Stimulated activated CD4-positive, alpha-beta T cell treated with anti-CD3 and anti-CD28 coated beads, Interleukin-4, amount 100 ng/mL, for 4 hours (primary cell): ENCODE measurements at regions not wholly inside any gene's neighbourhood (a gene's known extent, or its start where the extent isn't known, plus 50 kb on each side); places are given as distances from the start of the nearest gene placed in this dataset.
"Not testable (repeated sequence)": the region's sequence is repeated elsewhere in the genome, so short reads cannot be mapped to it uniquely, and the experiment has no call there.

Source experiments
- DNase-seq, 2 experiments: peaks; one replicate each; pipeline ENCODE4 v3.0.0-alpha.2; 2020

GRCh38 chr2:2731816-2732284 lies 400.8 kb upstream of the MYT1L start:
- no peak for DNase-seq

- no peak for DNase-seq
Measured at GRCh38 chr2:2731101-2731815, 400.2 kb upstream of the MYT1L start.

- no peak for DNase-seq
Measured at GRCh38 chr2:2730301-2730833, 399.3 kb upstream of the MYT1L start.

GRCh38 chr2:2729246-2729645 lies 398.2 kb upstream of the MYT1L start:
- DNase-seq = no peak

- DNase-seq = no peak
Measured at GRCh38 chr2:2728635-2729034, 397.6 kb upstream of the MYT1L start.

- DNase-seq = no peak
Measured at GRCh38 chr2:2727876-2728511, 396.9 kb upstream of the MYT1L start.

GRCh38 chr2:2726163-2726562 lies 395.1 kb upstream of the MYT1L start:
- DNase-seq = no peak

GRCh38 chr2:2723064-2723463 lies 392.0 kb upstream of the MYT1L start:
- no peak for DNase-seq

- no peak for DNase-seq
Measured at GRCh38 chr2:2721296-2721835, 390.3 kb upstream of the MYT1L start.

- not testable (repeated sequence) for DNase-seq
Measured at GRCh38 chr2:2720806-2721205, 389.7 kb upstream of the MYT1L start.

- no peak for DNase-seq
Measured at GRCh38 chr2:2720351-2720750, 389.3 kb upstream of the MYT1L start.

GRCh38 chr2:2719781-2720180 lies 388.7 kb upstream of the MYT1L start:
- no peak for DNase-seq

- no peak for DNase-seq
Measured at GRCh38 chr2:2719015-2719414, 387.9 kb upstream of the MYT1L start.

GRCh38 chr2:2717406-2717805 lies 386.3 kb upstream of the MYT1L start:
- no peak for DNase-seq

GRCh38 chr2:2716771-2717170 lies 385.7 kb upstream of the MYT1L start:
- DNase-seq = no peak

- no peak for DNase-seq
Measured at GRCh38 chr2:2715036-2715818, 384.2 kb upstream of the MYT1L start.

- DNase-seq = no peak
Measured at GRCh38 chr2:2714408-2714807, 383.3 kb upstream of the MYT1L start.

- DNase-seq = no peak
Measured at GRCh38 chr2:2709431-2709770, 378.3 kb upstream of the MYT1L start.

GRCh38 chr2:2708575-2709430 lies 377.7 kb upstream of the MYT1L start:
- no peak for DNase-seq

- DNase-seq = no peak
Measured at GRCh38 chr2:2707206-2707991, 376.3 kb upstream of the MYT1L start.

- no peak for DNase-seq
Measured at GRCh38 chr2:2706306-2706705, 375.2 kb upstream of the MYT1L start.

GRCh38 chr2:2705871-2706270 lies 374.8 kb upstream of the MYT1L start:
- no peak for DNase-seq
